Common myeloid progenitor, CD34-positive (primary cell): ENCODE measurements at regions not wholly inside any gene's neighbourhood (a gene's known extent, or its start where the extent isn't known, plus 50 kb on each side); places are given as distances from the start of the nearest gene placed in this dataset.
"Not testable (repeated sequence)": the region's sequence is repeated elsewhere in the genome, so short reads cannot be mapped to it uniquely, and the experiment has no call there.

Source experiments
- CTCF ChIA-PET: fragments of 350-600 bp; sonication (Branson Sonifier 250); formaldehyde crosslinking; loops from one replicate; lab custom pipeline; 2021; ENCODE audit warnings: antibody characterized with exemption; lab: Charles Lee
- POLR2A ChIA-PET: fragments of 350-600 bp; sonication (Branson Sonifier 250); formaldehyde crosslinking; loops from one replicate; lab custom pipeline; 2021; ENCODE audit warnings: antibody characterized with exemption; lab: Charles Lee
- DNase-seq, 3 donors: peaks; one replicate each; pipeline versions ENCODE4 v3.0.0 to v3.0.0-alpha.2; 2013
- H3K27ac ChIP-seq, 2 experiments: 1 replicate in 1 of 2; 2 replicates in 1 of 2; pipeline ENCODE4 v1.7.0; 2013; ENCODE audit warnings: inconsistent platforms in 2 of 2, low read length in 2 of 2, mild to moderate bottlenecking in 2 of 2, low read depth in 1 of 2, moderate library complexity in 1 of 2; ENCODE audit not compliant: severe bottlenecking in 2 of 2, insufficient read depth in 1 of 2, poor library complexity in 1 of 2
- H3K27me3 ChIP-seq, 5 experiments: replicated peaks in 2 of 5; 1 replicate in 3 of 5; 2 replicates in 2 of 5; pipeline versions ENCODE4 v1.6.1 to v1.7.0; 2013; ENCODE audit warnings: low read length in 4 of 5, mild to moderate bottlenecking in 2 of 5, moderate library complexity in 2 of 5, inconsistent platforms in 1 of 5; ENCODE audit not compliant: insufficient read depth in 5 of 5, control insufficient read depth in 4 of 5
- H3K36me3 ChIP-seq, 4 experiments: 1 replicate in 2 of 4; 2 replicates in 2 of 4; pipeline versions ENCODE4 v1.6.1 to v1.7.0; 2013; ENCODE audit warnings: low read length in 3 of 4, control low read depth in 1 of 4, mild to moderate bottlenecking in 1 of 4; ENCODE audit not compliant: control insufficient read depth in 4 of 4, insufficient read depth in 4 of 4
- H3K4me1 ChIP-seq, 4 experiments: 1 replicate in 3 of 4; 2 replicates in 1 of 4; pipeline versions ENCODE4 v1.6.1 to v1.7.1; 2013; ENCODE audit warnings: low read length in 3 of 4, mild to moderate bottlenecking in 3 of 4, control low read depth in 1 of 4, inconsistent platforms in 1 of 4, moderate library complexity in 1 of 4; ENCODE audit not compliant: control insufficient read depth in 4 of 4, insufficient read depth in 4 of 4; ENCODE audit errors: control extremely low read depth in 1 of 4
- H3K4me3 ChIP-seq, 7 experiments: 1 replicate in 4 of 7; 2 replicates in 3 of 7; pipeline versions ENCODE4 v1.5.1 to v1.7.0; 2013; ENCODE audit warnings: mild to moderate bottlenecking in 7 of 7, low read length in 6 of 7, moderate library complexity in 6 of 7, inconsistent platforms in 2 of 7, low read depth in 2 of 7, control low read depth in 1 of 7; ENCODE audit not compliant: insufficient read depth in 4 of 7, control insufficient read depth in 1 of 7; ENCODE audit errors: extremely low read depth in 1 of 7
- H3K9me3 ChIP-seq, 5 experiments: 1 replicate in 4 of 5; 2 replicates in 1 of 5; pipeline versions ENCODE4 v1.6.1 to v1.7.1; 2013; ENCODE audit warnings: low read length in 4 of 5, mild to moderate bottlenecking in 2 of 5, inconsistent platforms in 1 of 5, low read depth in 1 of 5, moderate library complexity in 1 of 5; ENCODE audit not compliant: control insufficient read depth in 4 of 5, insufficient read depth in 2 of 5; ENCODE audit errors: control extremely low read depth in 1 of 5
- WGBS: methylation state at CpG from one replicate; pipeline ENCODE4 v1.1.5; 2013; ENCODE audit not compliant: insufficient coverage; 5-methylcytosine and 5-hydroxymethylcytosine counted together

DNA sequence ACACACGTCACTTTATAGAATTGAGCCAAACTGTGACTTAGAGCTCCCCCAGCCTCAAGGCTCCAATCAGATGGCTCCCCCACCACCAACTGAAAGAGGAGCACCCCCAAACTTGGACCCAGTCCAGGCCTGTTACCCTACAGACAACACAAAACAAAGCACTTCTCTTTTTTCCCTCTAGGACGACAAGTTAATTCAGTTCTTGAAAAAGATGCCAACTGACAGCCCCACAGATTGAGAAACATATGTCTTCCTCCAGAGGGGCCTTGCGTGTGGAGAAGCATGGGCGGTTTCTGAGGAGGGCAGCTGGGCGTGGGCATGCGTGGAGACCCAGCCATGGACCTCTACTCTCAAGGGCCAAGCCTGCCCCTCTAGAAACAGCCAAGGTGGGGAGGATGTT, 229.5 kb downstream of the SHQ1 start:
- Histone ChIP-seq H3K36me3 (no peaks in the 10 kb centered on the region), H3K4me3 (no peak overlapping the region), H3K9me3 (no peaks in the 10 kb centered on the region), H3K4me1 (peaks cover 10 to 44% (median 32%) of the 10 kb centered on the region in 4 experiments), H3K27me3 (no peaks in the 10 kb centered on the region), H3K27ac (no peak overlapping the region)
- DNase-seq: peak; percentile 50 to 88 (median 85)
- WGBS: 33% methylated on average over 5 of the region's 6 CpGs
- ChIA-PET POLR2A (interaction anchor here (0.6 kb wide), 1 partner anchor 191 kb away, joined by 4 read pairs; no protein-coding TSS in a partner anchor), CTCF (interaction anchor here (0.7 to 1.0 kb wide), 2 partner anchors 12 to 47 kb away, joined by 3 read pairs; no protein-coding TSS in a partner anchor)

DNA sequence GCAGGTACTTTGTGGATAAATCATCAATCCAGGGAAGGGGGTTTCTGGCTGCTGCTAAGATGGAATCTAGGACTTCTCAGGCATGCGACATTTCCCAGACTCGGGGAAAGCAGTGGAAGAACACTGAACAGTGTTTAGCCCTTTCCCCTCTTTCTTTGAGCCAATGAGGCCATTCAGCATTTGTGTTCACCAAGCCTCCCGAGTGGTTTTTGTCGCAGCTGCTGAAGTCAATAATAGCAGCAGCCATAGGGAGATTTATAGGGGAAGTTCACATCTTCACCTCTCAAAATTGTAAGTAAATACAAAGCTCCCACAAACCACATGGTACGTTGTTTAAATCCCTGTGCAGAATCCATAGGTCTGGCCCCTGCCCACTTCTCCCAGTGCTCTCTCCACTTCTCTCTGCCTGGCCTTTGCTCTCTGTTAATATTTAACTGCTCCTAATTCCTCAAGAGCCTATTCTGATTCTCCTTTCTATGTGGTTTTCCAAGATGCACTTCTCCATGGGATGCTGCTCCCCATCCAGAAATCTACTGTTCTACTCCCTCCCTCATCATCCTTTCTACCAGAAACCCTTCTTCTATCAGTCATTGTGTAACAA, 230.7 kb downstream of the SHQ1 start:
- CTCF ChIA-PET: interaction anchor here (1.1 to 1.5 kb wide), 2 partner anchors 10 to 49 kb away, joined by 3 read pairs; no protein-coding TSS in a partner anchor
- H3K36me3 ChIP-seq: no peaks in the 10 kb centered on the region
- H3K4me1 ChIP-seq: peaks cover 10 to 44% (median 32%) of the 10 kb centered on the region in 4 experiments
- no peak overlapping the region for H3K4me3 ChIP-seq
- H3K27ac ChIP-seq: no peak overlapping the region
- peak in 1 of 3 donors; percentile 31 for DNase-seq
- H3K27me3 ChIP-seq: no peaks in the 10 kb centered on the region
- 62% methylated on average over 2 of the region's 5 CpGs for WGBS
- POLR2A ChIA-PET: no interaction called here
- H3K9me3 ChIP-seq: no peaks in the 10 kb centered on the region

DNA sequence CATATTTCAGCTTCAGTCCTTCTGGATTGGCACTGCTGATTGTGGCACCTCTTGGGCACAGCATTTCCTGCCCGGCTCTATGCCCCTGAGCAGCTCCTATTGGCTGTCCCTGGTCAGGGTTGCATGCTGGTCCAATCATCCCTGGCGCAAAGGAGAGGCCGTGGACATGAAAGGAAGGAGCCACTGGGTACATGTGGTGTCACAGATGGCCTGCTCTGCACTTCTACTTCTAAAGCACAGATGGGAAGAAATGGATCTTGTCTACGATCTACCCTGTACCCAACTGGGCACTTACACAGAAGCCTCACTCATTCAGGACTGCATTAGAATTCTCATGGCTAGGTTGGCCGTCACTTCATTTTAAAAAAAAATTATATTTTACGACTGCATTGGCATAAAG, 232.5 kb downstream of the SHQ1 start:
- H3K4me1 ChIP-seq: peaks cover 10 to 47% (median 35%) of the 10 kb centered on the region in 4 experiments
- WGBS: 100% methylated on average over 4 of the region's 6 CpGs
- no peak overlapping the region for H3K27ac ChIP-seq
- no peaks in the 10 kb centered on the region for H3K9me3 ChIP-seq
- H3K27me3 ChIP-seq: no peaks in the 10 kb centered on the region
- CTCF ChIA-PET: interaction anchor here (0.9 to 1.4 kb wide), 3 partner anchors 11 to 268 kb away, joined by 3 read pairs; no protein-coding TSS in a partner anchor
- DNase-seq: no peak
- H3K36me3 ChIP-seq: no peaks in the 10 kb centered on the region
- no peak overlapping the region for H3K4me3 ChIP-seq
- POLR2A ChIA-PET: no interaction called here

DNA sequence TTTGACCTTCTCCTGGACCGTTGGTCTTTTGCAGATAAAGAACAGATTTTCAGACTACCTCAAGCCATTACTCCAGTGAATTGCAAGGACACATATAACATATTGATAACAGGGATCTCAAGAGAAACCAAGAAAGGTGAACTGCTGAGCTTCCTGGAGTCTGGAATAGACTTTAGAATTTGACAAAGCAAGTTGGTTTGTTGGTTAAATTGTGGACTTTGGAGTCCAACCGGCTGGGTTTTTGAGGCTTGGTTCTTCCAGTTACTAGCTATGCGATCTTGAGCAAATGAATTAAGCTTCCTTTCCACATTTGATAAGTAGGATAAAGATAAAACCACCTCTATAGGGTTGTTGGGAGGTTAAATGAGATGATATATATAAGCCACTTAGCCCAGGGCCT, 233.1 kb downstream of the SHQ1 start:
- Histone ChIP-seq H3K27me3 (no peaks in the 10 kb centered on the region), H3K27ac (no peak overlapping the region), H3K4me3 (no peak overlapping the region), H3K36me3 (no peaks in the 10 kb centered on the region), H3K4me1 (peaks cover 10 to 48% (median 37%) of the 10 kb centered on the region in 4 experiments), H3K9me3 (no peaks in the 10 kb centered on the region)
- ChIA-PET CTCF (interaction anchor here (0.9 to 1.4 kb wide), 3 partner anchors 11 to 267 kb away, joined by 3 read pairs; no protein-coding TSS in a partner anchor), POLR2A (no interaction called here)
- no CpG with 5 or more reads among the region's 3 CpGs for WGBS
- DNase-seq: no peak

DNA sequence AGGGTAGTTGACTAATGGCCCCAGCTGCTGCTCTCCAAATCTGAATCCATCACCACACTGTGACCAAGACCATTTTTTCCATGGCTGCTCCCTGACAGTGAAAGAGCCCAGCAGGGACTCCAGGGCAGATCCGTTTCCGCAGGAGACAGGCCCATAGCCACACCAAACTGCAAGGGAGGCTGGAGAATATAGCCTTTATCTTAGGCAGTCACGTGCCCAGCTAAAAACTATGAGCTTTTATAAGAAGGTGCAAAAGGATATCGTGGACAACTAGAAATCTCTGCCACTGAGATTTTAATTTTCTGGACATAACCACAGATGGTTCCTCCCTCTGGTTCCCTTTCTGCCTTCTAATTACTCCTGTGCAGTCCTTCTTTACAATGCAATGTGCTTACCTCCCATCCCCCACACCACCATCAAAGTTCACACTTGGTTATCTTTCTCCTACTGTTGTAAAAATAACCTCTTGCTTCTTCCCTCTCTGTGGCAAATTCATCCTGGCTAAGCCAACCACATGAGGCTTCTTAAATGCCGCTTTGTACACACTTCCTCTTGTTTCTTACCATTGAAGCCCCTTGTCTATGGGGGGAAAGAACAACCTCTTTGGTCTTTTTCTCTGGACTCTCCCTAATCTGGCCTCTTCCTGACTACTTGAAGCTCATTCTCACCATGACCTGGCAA, 233.7 kb downstream of the SHQ1 start:
- no peak overlapping the region for H3K4me3 ChIP-seq
- peak in 2 of 3 donors; percentile 73 to 79 for DNase-seq
- POLR2A ChIA-PET: no interaction called here
- no peaks in the 10 kb centered on the region for H3K9me3 ChIP-seq
- CTCF ChIA-PET: interaction anchor here (0.9 to 1.4 kb wide), 5 partner anchors 12 to 267 kb away, joined by 3 read pairs; no protein-coding TSS in a partner anchor
- peaks cover 10 to 48% (median 37%) of the 10 kb centered on the region in 4 experiments for H3K4me1 ChIP-seq
- no peaks in the 10 kb centered on the region for H3K27me3 ChIP-seq
- no peaks in the 10 kb centered on the region for H3K36me3 ChIP-seq
- 43% methylated on average over 5 of the region's 5 CpGs for WGBS
- H3K27ac ChIP-seq: no peak overlapping the region

DNA sequence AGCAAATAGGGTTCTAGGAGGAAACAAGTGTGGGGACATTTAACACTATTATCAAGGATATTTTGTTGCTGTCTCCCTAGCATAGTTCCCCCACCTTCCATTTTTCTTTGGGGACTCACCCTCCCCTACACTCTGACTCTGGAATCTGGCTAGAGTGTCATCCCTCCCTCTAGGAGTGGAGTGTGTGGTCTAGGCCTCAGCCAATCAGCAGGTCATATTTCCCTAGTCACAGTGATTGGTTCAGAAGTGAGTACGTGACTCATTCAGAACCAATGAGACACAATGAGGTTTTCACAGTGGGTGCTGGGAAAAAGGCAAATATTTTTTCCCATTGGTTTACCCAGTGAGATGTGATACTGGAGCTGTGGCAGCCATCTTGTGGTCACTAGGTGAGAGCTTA, 234.4 kb downstream of the SHQ1 start:
- ChIA-PET CTCF (interaction anchor here (0.6 to 1.3 kb wide), 4 partner anchors 12 to 712 kb away, joined by 3 to 4 read pairs (median 3); no protein-coding TSS in a partner anchor), POLR2A (no interaction called here)
- Histone ChIP-seq H3K27ac (no peak overlapping the region), H3K27me3 (no peaks in the 10 kb centered on the region), H3K4me3 (no peak overlapping the region), H3K36me3 (no peaks in the 10 kb centered on the region), H3K9me3 (no peaks in the 10 kb centered on the region), H3K4me1 (peaks cover 10 to 46% (median 33%) of the 10 kb centered on the region in 4 experiments)
- DNase-seq: no peak
- 100% methylated on average over 1 of the region's 1 CpG for WGBS

DNA sequence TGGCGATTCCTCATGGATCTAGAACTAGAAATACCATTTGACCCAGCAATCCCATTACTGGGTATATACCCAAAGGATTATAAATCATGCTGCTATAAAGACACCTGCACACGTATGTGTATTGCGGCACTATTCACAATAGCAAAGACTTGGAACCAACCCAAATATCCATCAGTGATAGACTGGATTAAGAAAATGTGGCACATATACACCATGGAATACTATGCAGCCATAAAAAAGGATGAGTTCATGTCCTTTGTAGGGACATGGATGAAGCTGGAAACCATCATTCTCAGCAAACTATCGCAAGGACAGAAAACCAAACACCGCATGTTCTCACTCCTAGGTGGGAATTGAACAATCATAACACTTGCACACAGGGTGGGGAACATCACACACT, 239.1 kb downstream of the SHQ1 start:
- H3K27ac ChIP-seq, DNase-seq, H3K36me3 ChIP-seq, POLR2A ChIA-PET, H3K27me3 ChIP-seq, H3K4me3 ChIP-seq, H3K9me3 ChIP-seq, CTCF ChIA-PET: not testable (repeated sequence)
- H3K4me1 ChIP-seq: peaks cover 0 to 17% (median 9%) of the 10 kb centered on the region in 4 experiments
- WGBS: 100% methylated on average over 1 of the region's 5 CpGs
